ENCODE measurements at regions not wholly inside any gene's neighbourhood (a gene's known extent, or its start where the extent isn't known, plus 50 kb on each side); places are given as distances from the start of the nearest gene placed in this dataset.

- no peak for TF ChIP-seq CTCF (IDR thresholded peaks at IDR 0.05)
- TF ChIP-seq POLR2A (IDR thresholded peaks at IDR 0.05): no peak
These were observed 385.1 kb upstream of the POU3F3 start for GRCh38 chr2:104468846-104469245.
